Progenitor cell of endocrine pancreas (in vitro differentiated cells): ENCODE measurements at regions not wholly inside any gene's neighbourhood (a gene's known extent, or its start where the extent isn't known, plus 50 kb on each side); places are given as distances from the start of the nearest gene placed in this dataset.

Source experiments
- DNase-seq: peaks from one replicate; pipeline ENCODE4 v3.0.0; 2021; ENCODE audit warnings: low spot score; ENCODE audit not compliant: unreplicated experiment
- H3K27ac Mint-ChIP-seq: 2 replicates; pipeline ENCODE4 v1.8.0; 2021; ENCODE audit warnings: mild to moderate bottlenecking, moderate library complexity, mixed read lengths
- H3K27me3 Mint-ChIP-seq: 2 replicates; pipeline ENCODE4 v1.8.0; 2021; ENCODE audit warnings: mixed read lengths
- H3K36me3 Mint-ChIP-seq: 2 replicates; pipeline ENCODE4 v1.8.0; 2022; ENCODE audit warnings: mixed read lengths; ENCODE audit not compliant: insufficient read depth
- H3K4me1 Mint-ChIP-seq: 2 replicates; pipeline ENCODE4 v1.8.0; 2021; ENCODE audit warnings: low read depth, mixed read lengths
- H3K4me3 Mint-ChIP-seq: 2 replicates; pipeline ENCODE4 v1.8.0; 2021; ENCODE audit warnings: low read depth, mild to moderate bottlenecking, moderate library complexity, mixed read lengths
- H3K9me3 Mint-ChIP-seq: 2 replicates; pipeline ENCODE4 v1.8.0; 2021; ENCODE audit warnings: low read depth, mixed read lengths
- TF ChIP-seq, protein P1 (sequence below): fragments of 200-600 bp; sonication (generic); IDR thresholded peaks from one replicate; pipeline ENCODE4 v1.5.0; 2021; ENCODE audit warnings: antibody characterized with exemption, mild to moderate bottlenecking; ENCODE audit not compliant: unreplicated experiment

GRCh38 chr7:131654249-131654558 is 97.8 kb upstream of the PODXL start:
- no peak overlapping the region for H3K4me3 Mint-ChIP-seq
- H3K4me1 Mint-ChIP-seq: no peaks in the 10 kb centered on the region
- peak overlapping the region; percentile 37 for H3K27ac Mint-ChIP-seq
- TF ChIP-seq, protein P1, sequence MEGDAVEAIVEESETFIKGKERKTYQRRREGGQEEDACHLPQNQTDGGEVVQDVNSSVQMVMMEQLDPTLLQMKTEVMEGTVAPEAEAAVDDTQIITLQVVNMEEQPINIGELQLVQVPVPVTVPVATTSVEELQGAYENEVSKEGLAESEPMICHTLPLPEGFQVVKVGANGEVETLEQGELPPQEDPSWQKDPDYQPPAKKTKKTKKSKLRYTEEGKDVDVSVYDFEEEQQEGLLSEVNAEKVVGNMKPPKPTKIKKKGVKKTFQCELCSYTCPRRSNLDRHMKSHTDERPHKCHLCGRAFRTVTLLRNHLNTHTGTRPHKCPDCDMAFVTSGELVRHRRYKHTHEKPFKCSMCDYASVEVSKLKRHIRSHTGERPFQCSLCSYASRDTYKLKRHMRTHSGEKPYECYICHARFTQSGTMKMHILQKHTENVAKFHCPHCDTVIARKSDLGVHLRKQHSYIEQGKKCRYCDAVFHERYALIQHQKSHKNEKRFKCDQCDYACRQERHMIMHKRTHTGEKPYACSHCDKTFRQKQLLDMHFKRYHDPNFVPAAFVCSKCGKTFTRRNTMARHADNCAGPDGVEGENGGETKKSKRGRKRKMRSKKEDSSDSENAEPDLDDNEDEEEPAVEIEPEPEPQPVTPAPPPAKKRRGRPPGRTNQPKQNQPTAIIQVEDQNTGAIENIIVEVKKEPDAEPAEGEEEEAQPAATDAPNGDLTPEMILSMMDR: no peak
- H3K9me3 Mint-ChIP-seq: no peaks in the 10 kb centered on the region
- H3K27me3 Mint-ChIP-seq: peaks cover 7% of the 10 kb centered on the region
- no peak for DNase-seq
- no peaks in the 10 kb centered on the region for H3K36me3 Mint-ChIP-seq

DNA sequence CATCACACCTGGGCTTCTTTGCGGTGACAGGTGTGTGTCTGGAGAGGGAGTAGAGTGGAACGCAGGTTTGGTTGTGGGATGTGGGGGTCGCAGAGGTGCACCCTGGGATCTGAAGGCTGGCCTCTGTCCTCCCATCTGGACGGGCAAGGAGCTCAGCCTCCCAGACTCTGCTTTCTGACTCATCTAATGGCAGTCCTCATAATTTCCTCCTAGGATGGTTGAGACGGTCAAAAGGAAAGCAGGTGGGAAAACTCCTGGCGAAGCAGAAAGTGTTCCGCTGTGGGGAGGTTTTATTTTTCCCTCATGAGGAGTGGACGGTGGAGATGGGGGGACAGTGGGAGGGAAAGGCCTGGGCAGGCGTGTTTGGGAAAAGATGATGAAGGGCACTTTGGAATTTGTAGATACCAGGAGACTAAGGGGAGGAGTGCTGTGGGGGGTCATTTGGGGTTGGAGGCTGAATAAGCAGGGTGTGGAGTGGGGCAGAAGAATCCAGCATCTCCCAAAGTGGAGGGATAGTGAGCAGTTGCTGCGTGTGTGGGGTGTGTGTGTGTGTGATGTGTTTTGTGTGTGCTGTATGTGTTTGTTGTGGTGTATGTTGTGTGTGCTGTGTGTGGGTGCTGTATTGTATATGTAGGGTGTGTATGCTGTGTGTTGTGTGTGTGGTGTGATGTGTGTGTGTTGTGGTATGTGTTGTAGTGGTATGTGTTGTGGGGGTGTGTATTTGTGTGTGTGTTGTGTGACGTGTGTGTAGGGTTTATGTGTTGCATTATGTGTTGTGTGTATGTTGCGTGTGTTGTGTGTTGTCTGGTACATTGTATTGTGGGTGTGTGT is 97.2 kb upstream of the PODXL start:
- Mint-ChIP-seq H3K9me3 (no peaks in the 10 kb centered on the region), H3K27me3 (peaks cover 11% of the 10 kb centered on the region), H3K27ac (peak overlapping the region; percentile 37), H3K4me3 (no peak overlapping the region), H3K4me1 (peaks cover 5% of the 10 kb centered on the region), H3K36me3 (no peaks in the 10 kb centered on the region)
- TF ChIP-seq, protein P1: no peak
- no peak for DNase-seq

DNA sequence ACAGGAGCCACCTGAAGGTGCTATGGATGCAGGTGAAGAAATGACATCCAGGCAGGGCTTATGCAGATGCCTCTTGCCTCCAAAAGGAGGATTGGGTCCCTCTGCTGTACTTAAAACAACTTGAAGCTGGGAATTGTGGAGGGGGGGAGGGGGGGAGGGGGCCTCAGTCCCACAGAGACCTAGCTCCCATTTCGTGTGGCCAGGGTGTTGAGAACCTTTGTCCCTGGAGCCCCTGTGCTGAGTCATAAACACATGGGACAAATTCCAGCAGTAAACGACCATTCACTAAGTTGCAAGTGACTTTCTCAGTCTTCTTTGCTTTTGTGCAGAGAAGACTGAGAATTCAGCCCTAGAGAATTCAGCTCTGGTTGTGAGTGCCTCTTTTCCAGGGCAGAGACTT is 96.5 kb upstream of the PODXL start:
- Mint-ChIP-seq H3K4me3 (no peak overlapping the region), H3K4me1 (peaks cover 6% of the 10 kb centered on the region), H3K36me3 (no peaks in the 10 kb centered on the region), H3K27ac (no peak overlapping the region), H3K9me3 (no peaks in the 10 kb centered on the region), H3K27me3 (peaks cover 11% of the 10 kb centered on the region)
- no peak for DNase-seq
- TF ChIP-seq, protein P1: no peak

GRCh38 chr7:131652194-131652593 is 95.8 kb upstream of the PODXL start:
- peaks cover 6% of the 10 kb centered on the region for H3K4me1 Mint-ChIP-seq
- H3K9me3 Mint-ChIP-seq: no peaks in the 10 kb centered on the region
- no peaks in the 10 kb centered on the region for H3K36me3 Mint-ChIP-seq
- peaks cover 11% of the 10 kb centered on the region for H3K27me3 Mint-ChIP-seq
- no peak overlapping the region for H3K27ac Mint-ChIP-seq
- H3K4me3 Mint-ChIP-seq: no peak overlapping the region
- TF ChIP-seq, protein P1: no peak
- no peak for DNase-seq

DNA sequence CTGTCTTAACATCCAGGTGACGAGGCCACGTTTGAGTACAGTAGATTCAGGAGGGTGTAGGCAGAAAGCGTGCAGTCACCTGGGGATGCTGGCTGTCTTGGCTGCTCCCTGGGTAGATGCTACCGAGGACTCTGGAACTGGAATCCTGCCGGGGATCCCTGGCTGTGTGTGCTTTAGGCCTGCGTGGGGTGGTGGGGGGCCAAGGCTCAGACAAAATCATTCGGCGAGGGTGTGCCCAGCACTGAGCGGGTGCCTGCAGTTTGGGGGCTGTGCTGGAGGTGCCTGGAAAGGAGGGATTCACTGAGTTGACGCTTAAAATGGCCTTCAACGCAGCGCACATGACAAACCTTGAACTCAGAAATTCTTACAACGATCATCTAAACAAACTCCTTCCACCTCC is 93.5 kb upstream of the PODXL start:
- peaks cover 12% of the 10 kb centered on the region for H3K27me3 Mint-ChIP-seq
- no peak overlapping the region for H3K27ac Mint-ChIP-seq
- TF ChIP-seq, protein P1: no peak
- no peak for DNase-seq
- peaks cover 6% of the 10 kb centered on the region for H3K4me1 Mint-ChIP-seq
- H3K9me3 Mint-ChIP-seq: no peaks in the 10 kb centered on the region
- H3K36me3 Mint-ChIP-seq: no peaks in the 10 kb centered on the region
- H3K4me3 Mint-ChIP-seq: no peak overlapping the region
